Spleen (tissue), 11 donors: ENCODE measurements at regions not wholly inside any gene's neighbourhood (a gene's known extent, or its start where the extent isn't known, plus 50 kb on each side); places are given as distances from the start of the nearest gene placed in this dataset.
A peak's percentile ranks its signal among the peaks of the same experiment; 100 is the strongest.

Source experiments
- DNase-seq: peaks from one replicate; pipeline ENCODE4 v3.0.0-alpha.2; 2020
- H3K27ac ChIP-seq, 8 donors: fragments of 200-600 bp; sonication (generic) in 7 of 8; 1 replicate in 4 of 8; 2 replicates in 4 of 8; pipeline versions ENCODE4 v1.5.0 to v1.8.0; 2016 to 2021; ENCODE audit warnings: inconsistent platforms in 4 of 8, mild to moderate bottlenecking in 4 of 8, moderate library complexity in 1 of 8
- H3K27me3 ChIP-seq, 7 donors: fragments of 200-600 bp; sonication (generic) in 6 of 7; replicated peaks in 1 of 7; 1 replicate in 4 of 7; 2 replicates in 3 of 7; pipeline versions ENCODE4 v1.5.0 to v1.8.0; 2016 to 2021; ENCODE audit warnings: inconsistent platforms in 3 of 7, mild to moderate bottlenecking in 1 of 7
- H3K36me3 ChIP-seq, 6 donors: fragments of 200-600 bp; sonication (generic) in 5 of 6; 1 replicate in 4 of 6; 2 replicates in 2 of 6; pipeline versions ENCODE4 v1.5.0 to v1.8.0; 2016 to 2021; ENCODE audit warnings: inconsistent platforms in 2 of 6
- H3K4me1 ChIP-seq, 6 donors: fragments of 200-600 bp; sonication (generic) in 5 of 6; 1 replicate in 3 of 6; 2 replicates in 3 of 6; pipeline versions ENCODE4 v1.5.0 to v1.8.0; 2016 to 2021; ENCODE audit warnings: inconsistent platforms in 3 of 6
- H3K4me3 ChIP-seq, 8 donors: fragments of 200-600 bp; sonication (generic) in 7 of 8; 1 replicate in 4 of 8; 2 replicates in 4 of 8; pipeline versions ENCODE4 v1.5.0 to v1.8.0; 2016 to 2021; ENCODE audit warnings: inconsistent platforms in 4 of 8, mild to moderate bottlenecking in 4 of 8, moderate library complexity in 2 of 8
- H3K9me3 ChIP-seq, 8 donors: fragments of 200-600 bp; sonication (generic) in 7 of 8; 1 replicate in 4 of 8; 2 replicates in 4 of 8; pipeline versions ENCODE4 v1.5.0 to v1.8.0; 2016 to 2021; ENCODE audit warnings: inconsistent platforms in 4 of 8
- POLR2A ChIP-seq, 3 donors: fragments of 450-650 bp; IDR thresholded peaks; one replicate each; pipeline ENCODE4 v1.5.1; 2017; ENCODE audit warnings: antibody characterized with exemption in 3 of 3, mild to moderate bottlenecking in 1 of 3
- POLR2AphosphoS5 ChIP-seq, 3 donors: sonication (generic); formaldehyde crosslinking; IDR thresholded peaks; one replicate each; pipeline ENCODE4 v1.5.1; 2017; ENCODE audit warnings: antibody characterized with exemption in 3 of 3
- WGBS, 5 donors: extraction: QIAGEN DNeasy Blood & Tissue Kit in 3 of 5; methylation state at CpG; one replicate each; pipeline versions ENCODE4 v1.1.5 to v1.1.7; 2013 to 2018; 5-methylcytosine and 5-hydroxymethylcytosine counted together
- intact Hi-C: fragments of 100-400 bp; cut with DNase I; formaldehyde crosslinking; loops from one replicate; pipeline ENCODE4 v1.15.0; 2023; ENCODE audit warnings: low total_unique reads
- TF ChIP-seq, protein P1 (sequence below), 11 experiments: fragments of 200-600 bp in 7 of 11; fragments of 450-650 bp in 4 of 11; sonication (generic) in 4 of 11; IDR thresholded peaks in 8 of 11; conservative IDR thresholded peaks in 3 of 11; 1 replicate in 7 of 11; 2 replicates in 4 of 11; pipeline versions ENCODE4 v1.4.0 to v1.8.0; 2016 to 2021; ENCODE audit warnings: antibody characterized with exemption in 11 of 11, inconsistent platforms in 4 of 11, mild to moderate bottlenecking in 1 of 11
- donor health status: healthy with polysubstance abuse.
- donor health status: DM: no; HTN: no; CAD: no; lungs with moderate emphysema.
- donor health status: DM: no; HTN: no; CAD: no.
- donor health status: Bipolar disorder and iron deficiency.
- donor health status: healthy.
- donor health status: DM: no; HTN: no; CAD: no.
- donor health status: DM: yes; HTN: yes; CAD: no.

DNA sequence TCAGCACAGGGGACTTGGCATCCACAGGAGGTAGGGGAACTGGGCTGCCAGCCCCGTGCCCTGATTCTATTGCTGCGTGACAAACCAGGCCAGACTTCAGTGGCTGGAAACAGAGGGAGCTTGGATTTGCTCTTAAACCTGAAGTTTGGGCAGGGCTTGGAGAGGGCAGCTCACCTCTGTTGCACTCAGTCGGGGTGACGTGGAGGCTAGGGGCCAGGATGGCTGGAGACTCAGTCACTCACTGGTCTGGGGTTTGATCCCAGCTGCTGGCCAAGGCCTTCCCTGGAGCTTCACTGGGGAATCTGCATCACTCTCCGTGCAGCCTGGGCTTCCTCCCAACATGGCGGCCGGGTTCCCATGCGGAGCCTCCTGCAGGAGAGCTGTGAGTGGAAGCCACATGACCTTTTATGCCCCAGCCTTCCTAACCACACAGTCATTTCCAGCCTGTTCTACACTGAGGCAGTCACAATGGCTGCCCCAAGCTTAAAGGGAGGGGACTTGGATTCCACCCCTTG is 175.2 kb upstream of the HDAC4 start:
- no peaks in the 10 kb centered on the region for H3K36me3 ChIP-seq
- no peak overlapping the region for H3K4me3 ChIP-seq
- 87 to 97% (median 93%) methylated on average over 6 to 8 of the region's 8 CpGs for WGBS, 5 donors
- no peaks in the 10 kb centered on the region for H3K27me3 ChIP-seq
- intact Hi-C loops, result no loop called here
- H3K4me1 ChIP-seq, result peaks cover 0 to 12% (median 0%) of the 10 kb centered on the region in 6 donors
- no peak overlapping the region for H3K27ac ChIP-seq
- TF ChIP-seq POLR2AphosphoS5 (IDR thresholded peaks at IDR 0.05), result no peak
- H3K9me3 ChIP-seq, result peaks cover 0 to 5% (median 0%) of the 10 kb centered on the region in 8 donors
- DNase-seq, result peak; percentile 59

DNA sequence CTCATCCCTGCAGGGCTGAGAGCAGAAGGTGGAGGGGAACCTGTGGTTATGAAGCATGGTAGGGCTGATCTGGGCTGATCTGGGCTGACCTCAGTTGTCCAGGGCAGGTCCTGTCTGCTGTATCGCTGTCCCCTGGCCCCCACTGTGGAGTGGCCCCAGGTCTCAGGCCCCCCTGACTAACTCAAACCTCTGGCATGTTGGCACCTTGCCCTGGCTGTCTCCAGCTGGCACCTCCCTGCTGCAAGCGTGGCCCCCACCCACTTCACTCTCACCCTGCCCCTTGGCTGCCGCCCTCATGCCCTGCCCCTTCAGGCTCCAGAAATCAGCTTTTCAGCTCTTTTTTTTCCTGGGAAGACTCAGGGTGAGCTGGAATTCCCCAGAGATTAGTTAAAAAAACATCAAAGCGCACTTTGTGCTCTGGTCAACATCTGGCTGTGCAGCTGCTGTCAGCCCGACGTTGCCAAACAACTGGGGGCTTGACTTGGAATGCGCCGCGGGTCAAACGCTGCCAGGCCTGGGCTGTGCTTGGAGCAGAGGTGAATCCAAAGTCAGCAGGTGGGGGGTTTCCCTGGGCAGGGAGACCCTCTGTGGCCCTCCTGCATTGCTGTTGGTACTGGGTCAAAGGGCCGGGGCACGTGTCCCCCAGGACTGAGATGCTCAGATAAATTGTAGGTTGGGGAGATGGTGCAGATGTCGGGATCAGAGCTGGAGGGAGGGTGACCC is 173.8 kb upstream of the HDAC4 start:
- 72 to 86% (median 83%) methylated on average over 12 to 13 of the region's 13 CpGs for WGBS, 5 donors
- TF ChIP-seq, protein P1, sequence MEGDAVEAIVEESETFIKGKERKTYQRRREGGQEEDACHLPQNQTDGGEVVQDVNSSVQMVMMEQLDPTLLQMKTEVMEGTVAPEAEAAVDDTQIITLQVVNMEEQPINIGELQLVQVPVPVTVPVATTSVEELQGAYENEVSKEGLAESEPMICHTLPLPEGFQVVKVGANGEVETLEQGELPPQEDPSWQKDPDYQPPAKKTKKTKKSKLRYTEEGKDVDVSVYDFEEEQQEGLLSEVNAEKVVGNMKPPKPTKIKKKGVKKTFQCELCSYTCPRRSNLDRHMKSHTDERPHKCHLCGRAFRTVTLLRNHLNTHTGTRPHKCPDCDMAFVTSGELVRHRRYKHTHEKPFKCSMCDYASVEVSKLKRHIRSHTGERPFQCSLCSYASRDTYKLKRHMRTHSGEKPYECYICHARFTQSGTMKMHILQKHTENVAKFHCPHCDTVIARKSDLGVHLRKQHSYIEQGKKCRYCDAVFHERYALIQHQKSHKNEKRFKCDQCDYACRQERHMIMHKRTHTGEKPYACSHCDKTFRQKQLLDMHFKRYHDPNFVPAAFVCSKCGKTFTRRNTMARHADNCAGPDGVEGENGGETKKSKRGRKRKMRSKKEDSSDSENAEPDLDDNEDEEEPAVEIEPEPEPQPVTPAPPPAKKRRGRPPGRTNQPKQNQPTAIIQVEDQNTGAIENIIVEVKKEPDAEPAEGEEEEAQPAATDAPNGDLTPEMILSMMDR (IDR thresholded peaks at IDR 0.05 in 8 of 11, conservative IDR thresholded peaks at IDR 0.05 in 3 of 11), result no peak
- TF ChIP-seq POLR2AphosphoS5 (IDR thresholded peaks at IDR 0.05) (no peak), POLR2A (IDR thresholded peaks at IDR 0.05) (no peak)
- H3K4me3 ChIP-seq, result no peak overlapping the region
- no peak overlapping the region for H3K27ac ChIP-seq
- DNase-seq, result peak; percentile 56
- peaks cover 0 to 12% (median 0%) of the 10 kb centered on the region in 6 donors for H3K4me1 ChIP-seq
- H3K36me3 ChIP-seq, result no peaks in the 10 kb centered on the region
- peaks cover 0 to 5% (median 0%) of the 10 kb centered on the region in 8 donors for H3K9me3 ChIP-seq
- no peaks in the 10 kb centered on the region for H3K27me3 ChIP-seq
- intact Hi-C loops, result no loop called here

DNA sequence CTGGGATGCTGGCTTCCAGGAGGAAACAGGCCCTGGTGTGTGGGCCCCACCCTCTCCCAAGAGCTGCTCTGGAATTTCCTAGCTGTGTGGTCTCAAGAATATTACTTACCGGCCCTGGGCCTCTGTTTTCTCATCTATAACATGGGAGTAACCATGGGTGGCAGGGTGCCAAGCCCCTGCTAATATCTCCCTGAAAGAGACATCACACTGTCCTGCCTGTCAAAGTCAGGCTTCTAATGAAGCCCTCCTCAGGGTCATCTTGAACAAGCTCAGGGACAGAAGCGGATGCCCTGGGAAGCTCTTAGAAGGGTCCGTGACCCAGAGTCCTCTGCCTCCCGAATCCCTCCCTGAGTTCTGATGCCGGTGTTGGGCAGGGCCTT is 173.2 kb upstream of the HDAC4 start:
- no peak for TF ChIP-seq POLR2A (IDR thresholded peaks at IDR 0.05)
- TF ChIP-seq POLR2AphosphoS5 (IDR thresholded peaks at IDR 0.05), result no peak
- TF ChIP-seq, protein P1 (IDR thresholded peaks at IDR 0.05 in 8 of 11, conservative IDR thresholded peaks at IDR 0.05 in 3 of 11), result no peak
- peak; percentile 59 for DNase-seq
- no peak overlapping the region for H3K27ac ChIP-seq
- 56 to 88% (median 78%) methylated on average over 5 of the region's 5 CpGs for WGBS, 5 donors
- intact Hi-C loops, result no loop called here
- H3K27me3 ChIP-seq, result no peaks in the 10 kb centered on the region
- H3K9me3 ChIP-seq, result peaks cover 0 to 5% (median 0%) of the 10 kb centered on the region in 8 donors
- no peaks in the 10 kb centered on the region for H3K36me3 ChIP-seq
- no peak overlapping the region for H3K4me3 ChIP-seq
- peaks cover 0 to 8% (median 0%) of the 10 kb centered on the region in 6 donors for H3K4me1 ChIP-seq

DNA sequence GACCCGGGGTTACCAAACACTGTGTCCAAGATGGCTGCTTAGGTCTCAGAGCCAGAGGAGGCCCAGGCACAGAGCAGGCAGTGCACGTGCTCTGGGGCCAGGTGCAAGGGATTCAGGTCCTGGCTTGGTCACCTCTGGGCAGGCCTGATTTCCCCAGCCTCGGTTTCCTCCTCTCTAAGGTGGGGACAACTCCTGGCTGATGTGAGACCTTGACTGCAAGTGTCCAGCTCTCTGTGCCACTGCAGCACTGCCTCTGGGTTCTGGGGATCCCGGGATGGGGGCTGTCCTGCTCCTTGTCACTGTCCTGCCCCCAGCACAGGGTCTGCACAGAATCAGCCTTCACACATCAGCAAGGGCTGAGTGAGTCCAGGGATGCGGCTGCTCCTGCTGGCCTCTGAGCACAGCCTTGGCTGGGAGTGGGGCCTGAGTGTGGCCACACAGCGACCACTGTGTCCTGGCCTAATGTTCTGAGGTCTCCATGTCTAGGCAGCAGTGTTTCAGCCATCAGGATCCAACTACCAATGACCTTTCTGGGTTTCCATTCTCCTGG is 170.2 kb upstream of the HDAC4 start:
- Histone ChIP-seq H3K27me3 (peaks cover 0 to 5% (median 0%) of the 10 kb centered on the region in 7 donors), H3K27ac (no peak overlapping the region), H3K9me3 (peaks cover 0 to 3% (median 0%) of the 10 kb centered on the region in 8 donors), H3K36me3 (no peaks in the 10 kb centered on the region), H3K4me1 (peaks cover 0 to 6% (median 0%) of the 10 kb centered on the region in 6 donors), H3K4me3 (no peak overlapping the region)
- intact Hi-C loops, result no loop called here
- TF ChIP-seq, protein P1 (IDR thresholded peaks at IDR 0.05 in 8 of 11, conservative IDR thresholded peaks at IDR 0.05 in 3 of 11), result no peak
- TF ChIP-seq POLR2AphosphoS5 (IDR thresholded peaks at IDR 0.05), result no peak
- 82 to 93% (median 87%) methylated on average over 4 to 6 of the region's 6 CpGs for WGBS, 5 donors
- DNase-seq, result peak; percentile 63
